SH-SY5Y (cell line): ENCODE measurements at regions not wholly inside any gene's neighbourhood (a gene's known extent, or its start where the extent isn't known, plus 50 kb on each side); places are given as distances from the start of the nearest gene placed in this dataset.

Source experiments
- GATA2 ChIP-seq: IDR thresholded peaks from 2 replicates; pipeline ENCODE4 v1.6.1; 2011; ENCODE audit warnings: mild to moderate bottlenecking, low read depth, low read length
- GATA3 ChIP-seq: IDR thresholded peaks from 2 replicates; pipeline ENCODE4 v1.6.1; 2011; ENCODE audit warnings: low read depth, mild to moderate bottlenecking, low read length, moderate library complexity

DNA sequence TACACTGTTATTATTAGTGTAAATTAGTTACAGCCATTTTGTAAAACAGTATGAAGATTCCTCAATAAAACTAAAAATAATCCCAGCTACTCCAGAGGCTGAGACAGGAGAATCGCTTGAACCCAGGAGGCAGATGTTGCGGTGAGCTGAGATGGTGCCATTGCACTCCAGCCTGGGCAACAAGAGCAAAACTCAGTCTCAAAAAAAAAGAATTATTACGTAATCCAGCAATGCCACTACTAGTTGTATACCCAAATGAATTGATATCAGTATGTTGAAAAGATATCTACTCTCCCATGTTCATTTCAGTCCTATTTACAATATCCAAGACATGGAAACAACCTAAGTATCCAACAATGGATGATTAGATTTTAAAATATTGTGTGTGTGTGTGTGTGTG is 313.6 kb downstream of the EPHA4 start:
- TF ChIP-seq GATA2, result no peak
- TF ChIP-seq GATA3, result no peak

- TF ChIP-seq GATA3 (no peak), GATA2 (no peak)
Observed at GRCh38 chr2:221262651-221263050, 309.5 kb downstream of the EPHA4 start.

DNA sequence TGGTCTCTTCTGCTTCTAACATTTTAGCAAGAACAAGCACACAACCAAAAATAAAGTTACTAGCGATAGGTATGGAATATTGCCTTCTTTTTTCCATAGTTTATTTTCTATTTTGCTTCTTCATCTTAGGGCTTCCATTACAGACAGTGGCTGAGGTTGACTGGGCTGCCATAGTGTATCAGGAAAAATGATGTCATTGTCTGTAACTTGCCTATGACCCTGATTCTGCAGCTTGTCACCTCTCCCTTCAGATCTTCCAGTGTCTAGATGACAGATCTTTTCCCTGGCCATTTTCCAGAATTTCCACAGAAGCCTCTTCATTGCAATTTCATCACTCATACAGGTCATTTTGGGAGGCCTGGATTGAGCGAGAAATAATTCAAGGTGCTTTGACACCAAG is 308.5 kb downstream of the EPHA4 start:
- no peak for TF ChIP-seq GATA3
- no peak for TF ChIP-seq GATA2

GRCh38 chr2:221264318-221264717 is 307.8 kb downstream of the EPHA4 start:
- TF ChIP-seq GATA3, result no peak
- TF ChIP-seq GATA2, result no peak

GRCh38 chr2:221267773-221268425 is 304.2 kb downstream of the EPHA4 start:
- TF ChIP-seq GATA3, result no peak

DNA sequence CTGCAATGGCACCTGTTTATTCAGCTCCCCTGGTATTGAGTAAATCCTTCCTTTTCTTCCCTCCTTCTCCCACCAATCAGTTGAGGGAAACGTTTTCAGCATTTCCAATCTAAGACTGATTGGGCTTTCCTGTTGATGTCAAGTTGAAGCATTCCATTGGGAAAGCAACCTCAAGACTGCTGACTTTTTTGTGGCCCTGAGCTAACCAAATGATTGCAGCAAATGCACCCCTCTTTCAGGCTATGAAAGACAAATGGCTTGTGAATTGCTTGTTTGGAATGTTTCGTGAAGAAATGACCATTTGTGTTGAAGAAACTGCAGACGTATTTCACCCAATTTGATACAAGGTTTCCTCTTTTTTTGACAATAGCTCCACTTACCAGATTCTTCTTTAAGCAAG is 303.5 kb downstream of the EPHA4 start:
- TF ChIP-seq GATA3, result no peak
- TF ChIP-seq GATA2, result no peak

DNA sequence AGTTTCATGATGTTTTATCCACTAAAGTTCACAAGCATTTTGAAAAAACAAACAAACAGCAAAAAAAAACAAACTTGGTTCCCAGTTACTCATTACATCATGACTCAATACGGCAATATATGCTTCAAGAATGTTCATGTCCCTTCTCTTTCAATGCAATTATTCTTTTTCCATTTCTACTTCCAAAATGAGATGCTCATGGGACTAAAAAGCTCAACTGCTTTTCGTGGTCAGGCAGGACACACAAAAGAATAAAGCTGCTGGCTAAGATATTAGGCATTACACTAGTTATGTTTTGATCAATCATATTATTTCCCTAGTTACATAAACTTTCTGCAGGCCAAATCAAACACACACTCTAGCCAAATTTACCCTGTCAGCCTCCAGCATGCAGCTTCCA is 301.3 kb downstream of the EPHA4 start:
- TF ChIP-seq GATA2 (no peak), GATA3 (no peak)

DNA sequence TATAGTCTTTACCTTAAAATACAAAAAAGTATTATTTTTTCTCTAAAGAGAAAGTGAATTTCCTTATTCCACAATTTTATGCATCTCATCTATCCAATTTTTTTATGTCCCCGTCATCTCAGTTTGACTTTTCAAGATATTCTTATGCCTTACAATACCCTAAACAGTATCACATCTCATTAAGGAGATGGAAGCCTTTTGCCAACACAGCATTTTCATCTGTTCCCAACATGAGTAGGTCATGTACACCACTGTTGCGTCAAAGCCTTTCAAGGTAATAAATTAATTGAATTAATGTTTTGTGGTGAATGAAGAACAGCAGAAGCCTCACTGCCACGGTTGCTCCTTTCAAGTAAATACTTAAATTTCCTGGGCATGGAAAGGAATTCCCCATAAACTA is 299.4 kb downstream of the EPHA4 start:
- TF ChIP-seq GATA2, result no peak
- no peak for TF ChIP-seq GATA3

DNA sequence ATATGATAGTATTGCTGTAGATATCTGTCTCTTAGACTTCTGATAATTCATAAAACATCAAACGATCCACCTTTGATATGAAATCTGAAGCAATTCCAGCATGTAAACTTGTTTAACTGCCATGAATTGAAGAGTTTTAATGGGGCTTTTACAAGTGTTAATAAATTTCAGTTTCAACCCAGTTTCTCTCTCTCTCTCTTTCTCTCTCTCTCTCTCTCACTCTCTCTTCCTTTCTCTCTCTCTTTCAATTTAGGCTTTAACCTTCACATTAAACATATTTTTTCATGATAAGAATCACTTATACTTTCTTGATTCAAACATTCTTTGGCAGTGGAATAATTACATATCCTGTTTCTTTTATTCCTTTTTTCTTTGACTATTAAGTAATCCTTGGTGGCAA is 296.1 kb downstream of the EPHA4 start:
- TF ChIP-seq GATA2 (no peak), GATA3 (no peak)

- TF ChIP-seq GATA3 (no peak), GATA2 (no peak)
Observed at GRCh38 chr2:221276601-221277000, 295.5 kb downstream of the EPHA4 start.

GRCh38 chr2:221282386-221282785 is 289.7 kb downstream of the EPHA4 start:
- TF ChIP-seq GATA3 (no peak), GATA2 (no peak)

GRCh38 chr2:221283896-221284545 is 288.1 kb downstream of the EPHA4 start:
- TF ChIP-seq GATA2, result no peak
- no peak for TF ChIP-seq GATA3

- TF ChIP-seq GATA3 (no peak), GATA2 (no peak)
Observed at GRCh38 chr2:221285148-221285547, 287.0 kb downstream of the EPHA4 start.

- TF ChIP-seq GATA3, result no peak
- TF ChIP-seq GATA2, result no peak
Observed at GRCh38 chr2:221286406-221286805, 285.7 kb downstream of the EPHA4 start.

- TF ChIP-seq GATA3 (no peak), GATA2 (no peak)
Observed at GRCh38 chr2:221289389-221289788, 282.7 kb downstream of the EPHA4 start.

- TF ChIP-seq GATA3 (no peak), GATA2 (no peak)
Observed at GRCh38 chr2:221289846-221290245, 282.3 kb downstream of the EPHA4 start.
